Tibial nerve (tissue), 3 donors: ENCODE measurements at regions not wholly inside any gene's neighbourhood (a gene's known extent, or its start where the extent isn't known, plus 50 kb on each side); places are given as distances from the start of the nearest gene placed in this dataset.

ENCODE experiments used
- POLR2A ChIP-seq, 2 donors: fragments of 450-650 bp; IDR thresholded peaks; one replicate each; pipeline ENCODE4 v1.6.1; 2017; ENCODE audit warnings: antibody characterized with exemption in 2 of 2, mild to moderate bottlenecking in 2 of 2, moderate library complexity in 2 of 2
- TF ChIP-seq, protein P1 (sequence below), 5 experiments: fragments of 200-600 bp in 3 of 5; fragments of 450-650 bp in 2 of 5; sonication (generic) in 3 of 5; IDR thresholded peaks; one replicate each; pipeline ENCODE4 v1.5.1; 2016 to 2019; ENCODE audit warnings: antibody characterized with exemption in 5 of 5, mild to moderate bottlenecking in 3 of 5, moderate library complexity in 2 of 5

DNA sequence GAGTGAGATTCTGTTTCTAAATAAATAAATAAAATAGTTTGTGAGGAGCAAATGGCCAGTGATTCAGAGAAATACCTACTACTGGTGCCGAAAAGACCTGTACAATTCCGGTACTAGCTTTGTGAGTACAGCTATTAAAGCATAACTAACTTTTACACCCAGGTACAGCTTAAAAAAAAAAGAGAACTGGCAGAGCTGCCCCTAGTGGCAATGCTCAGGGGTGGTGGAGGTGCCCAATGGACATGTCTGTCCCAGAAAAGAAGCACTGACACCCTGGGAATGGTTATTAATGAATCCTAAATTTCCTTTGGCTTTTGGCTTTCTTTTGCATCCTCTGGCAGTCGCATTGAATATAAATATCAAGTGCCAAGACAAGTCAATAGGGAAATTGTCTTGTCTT lies 87.0 kb downstream of the LIPG start:
- TF ChIP-seq, protein P1, sequence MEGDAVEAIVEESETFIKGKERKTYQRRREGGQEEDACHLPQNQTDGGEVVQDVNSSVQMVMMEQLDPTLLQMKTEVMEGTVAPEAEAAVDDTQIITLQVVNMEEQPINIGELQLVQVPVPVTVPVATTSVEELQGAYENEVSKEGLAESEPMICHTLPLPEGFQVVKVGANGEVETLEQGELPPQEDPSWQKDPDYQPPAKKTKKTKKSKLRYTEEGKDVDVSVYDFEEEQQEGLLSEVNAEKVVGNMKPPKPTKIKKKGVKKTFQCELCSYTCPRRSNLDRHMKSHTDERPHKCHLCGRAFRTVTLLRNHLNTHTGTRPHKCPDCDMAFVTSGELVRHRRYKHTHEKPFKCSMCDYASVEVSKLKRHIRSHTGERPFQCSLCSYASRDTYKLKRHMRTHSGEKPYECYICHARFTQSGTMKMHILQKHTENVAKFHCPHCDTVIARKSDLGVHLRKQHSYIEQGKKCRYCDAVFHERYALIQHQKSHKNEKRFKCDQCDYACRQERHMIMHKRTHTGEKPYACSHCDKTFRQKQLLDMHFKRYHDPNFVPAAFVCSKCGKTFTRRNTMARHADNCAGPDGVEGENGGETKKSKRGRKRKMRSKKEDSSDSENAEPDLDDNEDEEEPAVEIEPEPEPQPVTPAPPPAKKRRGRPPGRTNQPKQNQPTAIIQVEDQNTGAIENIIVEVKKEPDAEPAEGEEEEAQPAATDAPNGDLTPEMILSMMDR (IDR thresholded peaks at IDR 0.05): no peak
- TF ChIP-seq POLR2A (IDR thresholded peaks at IDR 0.05): no peak
